OCI-LY1 (cell line): ENCODE measurements at regions not wholly inside any gene's neighbourhood (a gene's known extent, or its start where the extent isn't known, plus 50 kb on each side); places are given as distances from the start of the nearest gene placed in this dataset.
A peak's percentile ranks its signal among the peaks of the same experiment; 100 is the strongest.

Source experiments
- H2AFZ ChIP-seq: fragments of 200-600 bp; sonication (generic), shearing (Covaris generic); 2 replicates; pipeline ENCODE4 v1.6.0; 2014; ENCODE audit warnings: antibody characterized with exemption, mild to moderate bottlenecking, low read length
- H3F3A ChIP-seq: fragments of 200-600 bp; sonication (generic), shearing (Covaris generic); 2 replicates; pipeline ENCODE4 v1.6.0; 2014; ENCODE audit warnings: mild to moderate bottlenecking, antibody characterized with exemption, low read length, moderate library complexity; ENCODE audit not compliant: insufficient read depth
- H3K27ac ChIP-seq: fragments of 200-600 bp; sonication (generic); 2 replicates; pipeline ENCODE4 v1.5.1; 2014; ENCODE audit warnings: low read length, mixed run types, mild to moderate bottlenecking, low read depth; ENCODE audit not compliant: poor library complexity, severe bottlenecking
- H3K27me3 ChIP-seq: fragments of 200-600 bp; sonication (generic); 2 replicates; pipeline ENCODE4 v1.6.0; 2014; ENCODE audit warnings: antibody characterized with exemption, mild to moderate bottlenecking, low read length, moderate library complexity; ENCODE audit not compliant: insufficient read depth
- H3K36me3 ChIP-seq: fragments of 200-600 bp; sonication (generic); 2 replicates; pipeline ENCODE4 v1.6.1; 2014; ENCODE audit warnings: mild to moderate bottlenecking, antibody characterized with exemption, low read length, moderate library complexity, mixed read lengths; ENCODE audit not compliant: insufficient read depth
- H3K4me1 ChIP-seq: fragments of 200-600 bp; sonication (generic); 2 replicates; pipeline ENCODE4 v1.5.1; 2014; ENCODE audit warnings: mild to moderate bottlenecking, low read length, moderate library complexity; ENCODE audit not compliant: insufficient read depth, severe bottlenecking
- H3K4me2 ChIP-seq: fragments of 200-600 bp; sonication (generic), shearing (Covaris generic); 2 replicates; pipeline ENCODE4 v1.6.1; 2014; ENCODE audit warnings: low read length
- H3K4me3 ChIP-seq: fragments of 200-600 bp; sonication (generic); 2 replicates; pipeline ENCODE4 v1.5.1; 2014; ENCODE audit warnings: low read length, low read depth, mild to moderate bottlenecking, mixed read lengths; ENCODE audit not compliant: poor library complexity, severe bottlenecking
- H3K79me2 ChIP-seq: fragments of 200-600 bp; shearing (Covaris generic); 2 replicates; pipeline ENCODE4 v1.6.1; 2016; ENCODE audit warnings: mixed run types, low read length, mixed read lengths; ENCODE audit not compliant: insufficient read depth
- H3K9ac ChIP-seq: fragments of 200-600 bp; sonication (generic), shearing (Covaris generic); 2 replicates; pipeline ENCODE4 v1.6.1; 2014; ENCODE audit warnings: mild to moderate bottlenecking, low read length, mixed read lengths
- H3K9me2 ChIP-seq: fragments of 200-600 bp; sonication (generic), shearing (Covaris generic); 2 replicates; pipeline ENCODE4 v1.6.1; 2014; ENCODE audit warnings: low read depth, mild to moderate bottlenecking, low read length, mixed read lengths
- H3K9me3 ChIP-seq: fragments of 200-600 bp; shearing (Covaris generic); 2 replicates; pipeline ENCODE4 v1.6.1; 2014; ENCODE audit warnings: low read length, mixed read lengths
- H4K20me1 ChIP-seq: fragments of 200-600 bp; sonication (generic), shearing (Covaris generic); 2 replicates; pipeline ENCODE4 v1.6.0; 2016; ENCODE audit warnings: mild to moderate bottlenecking, low read length; ENCODE audit not compliant: insufficient read depth
- EZH2 ChIP-seq: fragments of 200-600 bp; sonication (generic), shearing (Covaris generic); IDR thresholded peaks from 2 replicates; pipeline ENCODE4 v1.8.0; 2017; ENCODE audit warnings: borderline replicate concordance, mixed run types, mild to moderate bottlenecking, antibody characterized with exemption, low read length, moderate library complexity, mixed read lengths
- TF ChIP-seq, protein P1 (sequence below): fragments of 200-600 bp; sonication (generic), shearing (Covaris generic); IDR thresholded peaks from 2 replicates; pipeline ENCODE4 v1.5.1; 2017; ENCODE audit warnings: mild to moderate bottlenecking, antibody characterized with exemption, low read length, moderate library complexity, mixed read lengths

DNA sequence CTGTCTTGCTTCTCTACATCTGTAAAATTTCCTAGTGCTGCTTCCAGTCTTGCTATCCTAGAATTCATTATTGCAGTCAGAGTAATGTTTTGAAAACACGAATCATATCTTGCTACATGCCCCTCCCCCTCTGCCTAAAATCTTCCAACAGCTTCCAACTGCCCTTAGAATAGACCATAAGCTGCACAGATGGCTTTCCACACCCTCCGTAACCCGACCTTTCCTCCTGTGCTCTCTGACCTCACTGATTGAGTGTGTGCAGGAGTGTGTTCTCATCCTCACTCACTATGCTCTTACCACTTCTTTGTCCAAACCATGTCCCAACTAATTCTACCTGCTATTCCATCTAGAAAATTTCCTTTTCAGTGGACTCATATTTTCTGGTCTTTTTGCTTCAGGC, 121.2 kb upstream of the ANKRD1 start:
- no peaks in the 10 kb centered on the region for H3K4me1 ChIP-seq
- H3K27me3 ChIP-seq: no peaks in the 10 kb centered on the region
- H3F3A ChIP-seq: no peaks in the 10 kb centered on the region
- no peaks in the 10 kb centered on the region for H3K9me3 ChIP-seq
- TF ChIP-seq EZH2: no peak
- TF ChIP-seq, protein P1, sequence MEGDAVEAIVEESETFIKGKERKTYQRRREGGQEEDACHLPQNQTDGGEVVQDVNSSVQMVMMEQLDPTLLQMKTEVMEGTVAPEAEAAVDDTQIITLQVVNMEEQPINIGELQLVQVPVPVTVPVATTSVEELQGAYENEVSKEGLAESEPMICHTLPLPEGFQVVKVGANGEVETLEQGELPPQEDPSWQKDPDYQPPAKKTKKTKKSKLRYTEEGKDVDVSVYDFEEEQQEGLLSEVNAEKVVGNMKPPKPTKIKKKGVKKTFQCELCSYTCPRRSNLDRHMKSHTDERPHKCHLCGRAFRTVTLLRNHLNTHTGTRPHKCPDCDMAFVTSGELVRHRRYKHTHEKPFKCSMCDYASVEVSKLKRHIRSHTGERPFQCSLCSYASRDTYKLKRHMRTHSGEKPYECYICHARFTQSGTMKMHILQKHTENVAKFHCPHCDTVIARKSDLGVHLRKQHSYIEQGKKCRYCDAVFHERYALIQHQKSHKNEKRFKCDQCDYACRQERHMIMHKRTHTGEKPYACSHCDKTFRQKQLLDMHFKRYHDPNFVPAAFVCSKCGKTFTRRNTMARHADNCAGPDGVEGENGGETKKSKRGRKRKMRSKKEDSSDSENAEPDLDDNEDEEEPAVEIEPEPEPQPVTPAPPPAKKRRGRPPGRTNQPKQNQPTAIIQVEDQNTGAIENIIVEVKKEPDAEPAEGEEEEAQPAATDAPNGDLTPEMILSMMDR: no peak
- no peak overlapping the region for H3K4me3 ChIP-seq
- H3K9ac ChIP-seq: no peak overlapping the region
- H3K36me3 ChIP-seq: no peaks in the 10 kb centered on the region
- H3K27ac ChIP-seq: no peak overlapping the region
- H3K79me2 ChIP-seq: no peaks in the 10 kb centered on the region
- H3K9me2 ChIP-seq: no peaks in the 10 kb centered on the region
- H2AFZ ChIP-seq: no peak overlapping the region
- H3K4me2 ChIP-seq: no peak overlapping the region
- H4K20me1 ChIP-seq: no peaks in the 10 kb centered on the region

DNA sequence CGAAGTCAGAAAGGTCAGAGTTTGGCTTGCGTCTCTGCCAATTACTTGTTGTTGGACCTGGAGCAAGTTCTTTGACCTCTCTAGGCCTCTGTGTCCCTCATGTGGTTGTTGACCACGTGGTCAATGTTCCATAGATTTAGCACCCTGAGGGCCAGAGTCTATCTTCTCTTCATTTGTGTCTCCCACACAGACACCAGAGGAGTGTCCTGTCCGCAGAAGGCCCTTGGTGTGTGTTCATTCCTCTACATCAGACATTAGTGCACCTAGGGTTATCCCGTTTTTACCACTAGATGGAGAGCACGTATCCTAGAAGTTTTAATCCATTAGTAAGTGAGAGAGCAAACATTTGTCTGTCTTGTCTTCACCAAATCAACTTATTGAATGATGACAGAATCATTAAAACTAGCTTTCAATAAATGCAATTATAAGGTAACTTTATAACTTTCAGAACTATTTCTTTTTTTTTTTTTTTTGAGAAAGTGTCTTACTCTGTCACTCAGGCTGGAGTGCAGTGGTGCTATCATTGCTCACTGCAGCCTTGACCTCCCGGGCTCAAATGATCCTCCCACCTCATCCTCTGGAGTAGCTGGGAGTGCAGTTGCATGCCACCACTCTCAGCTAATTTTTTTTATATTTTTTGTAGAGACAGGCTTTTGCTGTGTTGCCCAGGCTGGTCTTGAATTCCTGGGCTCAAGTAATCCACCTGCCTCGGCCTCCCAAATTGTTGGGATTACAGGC, 122.5 kb upstream of the ANKRD1 start:
- Histone ChIP-seq H3K9me3 (no peaks in the 10 kb centered on the region), H3K4me2 (no peak overlapping the region), H3K79me2 (no peaks in the 10 kb centered on the region), H4K20me1 (no peaks in the 10 kb centered on the region), H3K9me2 (no peaks in the 10 kb centered on the region), H3K27me3 (no peaks in the 10 kb centered on the region), H3K27ac (no peak overlapping the region), H3K36me3 (no peaks in the 10 kb centered on the region), H3K4me3 (no peak overlapping the region), H3K4me1 (no peaks in the 10 kb centered on the region), H2AFZ (no peak overlapping the region), H3F3A (no peaks in the 10 kb centered on the region), H3K9ac (no peak overlapping the region)
- TF ChIP-seq, protein P1: peak; percentile 24
- no peak for TF ChIP-seq EZH2

GRCh38 chr10:91046869-91047268, 126.0 kb upstream of the ANKRD1 start:
- Histone ChIP-seq H3K27ac (no peak overlapping the region), H3K9ac (no peak overlapping the region), H3K9me3 (no peaks in the 10 kb centered on the region), H3K79me2 (no peaks in the 10 kb centered on the region), H3F3A (no peaks in the 10 kb centered on the region), H3K36me3 (no peaks in the 10 kb centered on the region), H4K20me1 (no peaks in the 10 kb centered on the region), H3K4me3 (no peak overlapping the region), H3K9me2 (no peaks in the 10 kb centered on the region), H2AFZ (no peak overlapping the region), H3K4me1 (no peaks in the 10 kb centered on the region), H3K27me3 (no peaks in the 10 kb centered on the region), H3K4me2 (no peak overlapping the region)
- no peak for TF ChIP-seq EZH2
- TF ChIP-seq, protein P1: no peak
